ENCODE measurements at regions not wholly inside any gene's neighbourhood (a gene's known extent, or its start where the extent isn't known, plus 50 kb on each side); places are given as distances from the start of the nearest gene placed in this dataset.
"Not testable (repeated sequence)": the region's sequence is repeated elsewhere in the genome, so short reads cannot be mapped to it uniquely, and the experiment has no call there.

GRCh38 chr14:71776471-71777360 is 155.5 kb upstream of the RGS6 start:
- DNase-seq (ENCODE audit: low spot score) = no peak

- no peak for DNase-seq (ENCODE audit: low spot score)
These were observed 152.2 kb upstream of the RGS6 start for GRCh38 chr14:71780075-71780474.

DNA sequence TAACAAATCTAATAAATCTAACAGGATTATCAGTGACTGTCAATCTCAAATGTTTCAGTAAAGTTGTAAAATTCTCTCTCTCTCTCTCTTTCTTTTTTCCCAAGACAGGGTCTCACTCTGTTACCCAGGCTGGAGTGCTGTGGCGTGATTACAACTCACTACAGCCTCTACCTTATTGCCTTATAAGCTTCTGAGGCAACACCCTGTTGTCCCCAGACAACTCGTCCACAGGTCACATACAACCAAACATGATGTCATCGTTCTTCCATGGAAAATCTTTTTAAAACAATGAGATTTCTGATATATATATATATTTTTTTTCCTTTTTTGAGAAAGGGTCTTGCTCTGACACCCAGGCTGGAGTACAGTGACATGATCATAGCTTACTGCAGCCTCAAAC is 151.4 kb upstream of the RGS6 start:
- no peak for DNase-seq (ENCODE audit: low spot score)

- DNase-seq (ENCODE audit: low spot score) = no peak
These were observed 149.1 kb upstream of the RGS6 start for GRCh38 chr14:71783088-71783487.

- no peak for DNase-seq (ENCODE audit: low spot score)
These were observed 148.4 kb upstream of the RGS6 start for GRCh38 chr14:71783786-71784185.

- no peak for DNase-seq (ENCODE audit: low spot score)
These were observed 143.2 kb upstream of the RGS6 start for GRCh38 chr14:71789005-71789404.

DNA sequence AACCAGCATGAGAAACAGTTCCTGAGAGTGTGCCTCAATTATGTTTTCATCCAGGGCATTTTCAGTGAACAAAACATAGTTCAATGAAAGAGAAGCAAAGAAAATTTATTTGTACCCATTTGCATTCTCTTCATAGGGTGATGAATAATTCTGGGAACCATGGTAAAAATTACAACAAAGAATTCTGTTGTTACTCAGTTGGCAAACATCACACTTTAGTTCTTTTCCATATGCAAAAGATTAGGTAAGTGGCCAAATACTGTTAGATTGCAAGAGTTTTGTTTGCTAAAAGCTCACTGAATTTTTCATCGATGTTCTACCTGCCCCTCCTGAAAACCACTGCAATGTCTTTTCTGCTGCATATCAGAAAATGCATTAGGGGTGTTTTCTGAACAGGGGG is 132.4 kb upstream of the RGS6 start:
- no peak for DNase-seq (ENCODE audit: low spot score)

GRCh38 chr14:71800878-71801277 is 131.4 kb upstream of the RGS6 start:
- DNase-seq (ENCODE audit: low spot score) = no peak

GRCh38 chr14:71803539-71804260 is 128.5 kb upstream of the RGS6 start:
- DNase-seq (ENCODE audit: low spot score) = peak; percentile 81

GRCh38 chr14:71804992-71805391 is 127.2 kb upstream of the RGS6 start:
- DNase-seq (ENCODE audit: low spot score) = no peak

DNA sequence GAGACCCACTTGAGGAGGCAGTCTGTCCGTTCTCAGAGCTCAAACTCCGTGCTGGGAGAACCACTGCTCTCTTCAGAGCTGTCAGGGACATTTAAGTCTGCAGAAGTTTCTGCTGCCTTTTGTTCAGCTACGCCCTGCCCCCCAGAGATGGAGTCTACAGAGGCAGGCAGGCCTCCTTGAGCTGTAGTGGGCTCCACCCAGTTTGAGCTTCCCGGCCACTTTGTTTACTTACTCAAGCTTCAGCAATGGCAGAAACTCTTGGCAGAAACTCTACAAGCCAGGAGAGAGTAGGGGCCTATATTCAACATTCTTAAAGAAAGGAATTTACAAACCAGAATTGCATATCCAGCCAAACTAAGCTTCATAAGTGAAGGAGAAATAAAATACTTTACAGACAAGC is 125.2 kb upstream of the RGS6 start:
- DNase-seq (ENCODE audit: low spot score) = not testable (repeated sequence)

DNA sequence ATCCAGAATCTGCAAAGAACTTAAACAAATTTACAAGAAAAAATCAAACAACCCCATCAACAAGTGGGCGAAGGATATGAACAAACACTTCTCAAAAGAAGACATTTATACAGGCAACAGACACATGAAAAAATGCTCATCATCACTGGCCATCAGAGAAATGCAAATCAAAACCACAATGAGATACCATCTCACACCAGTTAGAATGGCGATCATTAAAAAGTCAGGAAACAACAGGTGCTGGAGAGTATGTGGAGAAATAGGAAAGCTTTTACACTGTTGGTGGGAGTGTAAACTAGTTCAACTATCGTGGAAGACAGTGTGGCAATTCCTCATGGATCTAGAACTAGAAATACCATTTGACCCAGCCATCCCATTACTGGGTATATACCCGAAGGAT is 121.4 kb upstream of the RGS6 start:
- DNase-seq (ENCODE audit: low spot score) = not testable (repeated sequence)

- DNase-seq (ENCODE audit: low spot score) = no peak
These were observed 119.5 kb upstream of the RGS6 start for GRCh38 chr14:71812693-71813092.

DNA sequence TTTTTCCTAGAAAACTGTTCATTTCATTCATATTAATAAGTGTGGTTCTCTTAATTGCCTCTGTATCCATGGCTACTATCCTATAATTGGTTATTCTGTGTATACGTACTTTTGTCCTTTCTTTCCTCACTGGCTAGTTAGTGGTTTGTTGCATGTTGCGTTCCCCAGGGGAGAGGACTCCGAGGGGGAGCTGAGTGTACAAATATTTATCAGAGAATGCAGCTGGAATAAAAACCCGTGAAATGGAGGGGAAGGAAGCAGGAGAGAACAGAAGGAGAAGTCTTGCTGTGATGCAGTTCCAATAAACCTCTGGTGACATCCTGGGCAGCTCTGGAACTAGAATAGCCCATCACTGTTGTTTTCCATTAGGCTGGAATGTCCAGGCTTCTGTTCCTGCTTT is 117.1 kb upstream of the RGS6 start:
- no peak for DNase-seq (ENCODE audit: low spot score)

- no peak for DNase-seq (ENCODE audit: low spot score)
These were observed 107.4 kb upstream of the RGS6 start for GRCh38 chr14:71824816-71825215.

GRCh38 chr14:71833476-71833875 is 98.8 kb upstream of the RGS6 start:
- DNase-seq (ENCODE audit: low spot score) = no peak

DNA sequence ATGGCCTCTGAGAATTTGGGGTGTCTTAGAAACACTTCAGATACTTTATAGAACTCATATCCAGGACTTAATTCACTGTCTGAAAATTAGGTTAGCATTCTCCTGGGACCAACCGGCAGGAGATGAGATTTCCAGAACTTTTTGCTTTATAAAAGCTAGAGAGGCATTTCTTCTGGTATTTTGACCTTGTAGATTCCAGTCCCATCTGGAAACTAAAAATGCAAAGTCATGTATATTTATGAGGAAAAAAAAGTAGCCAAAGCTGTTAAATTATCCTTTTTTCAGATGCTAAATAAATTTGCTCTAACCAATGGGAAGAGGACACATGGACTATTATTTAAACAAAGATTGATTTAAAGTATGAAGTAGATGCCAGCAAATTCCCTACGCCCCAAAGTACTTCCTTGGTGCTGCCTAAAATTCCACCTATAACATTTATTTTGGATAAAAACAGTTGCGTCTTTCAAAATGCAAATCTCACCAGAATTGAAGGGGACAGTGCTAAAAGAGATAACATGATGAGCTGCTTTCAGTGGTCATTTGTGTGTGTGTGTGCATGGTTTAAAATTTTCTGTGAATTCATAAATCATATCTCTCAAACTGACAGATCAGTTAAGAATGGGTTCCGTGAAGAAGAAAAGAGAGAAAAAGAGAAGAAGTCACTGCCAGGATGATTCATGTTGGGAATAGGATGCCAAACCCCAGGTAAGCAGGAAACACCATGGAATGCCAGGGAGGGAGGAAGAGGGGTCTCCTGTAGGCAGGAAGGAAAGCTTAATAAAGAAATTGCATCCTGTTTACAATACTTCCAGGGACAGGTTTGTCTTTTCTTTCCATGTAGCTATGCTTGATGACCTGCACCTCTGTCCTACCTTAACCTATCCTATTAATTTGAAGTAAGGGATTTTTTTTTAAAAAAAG is 97.7 kb upstream of the RGS6 start:
- no peak for DNase-seq (ENCODE audit: low spot score)

DNA sequence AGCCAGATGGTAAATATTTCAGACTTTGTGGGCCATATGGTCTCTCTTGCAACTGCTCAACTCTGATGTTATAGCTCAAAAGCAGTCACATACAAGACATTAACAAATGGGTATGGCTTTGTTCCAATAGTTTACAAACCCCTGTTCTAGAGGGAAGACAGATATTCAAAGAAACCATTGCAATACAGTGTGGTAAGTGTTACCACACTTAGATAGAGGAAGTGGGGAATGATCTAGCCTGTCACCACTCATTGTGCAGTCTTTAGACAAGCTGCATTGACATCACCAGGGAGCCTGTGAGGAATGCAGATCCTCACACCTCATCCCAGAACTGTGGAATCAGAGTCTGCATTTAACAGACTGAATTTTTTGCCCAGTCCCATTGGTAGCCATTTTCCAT is 80.0 kb upstream of the RGS6 start:
- no peak for DNase-seq (ENCODE audit: low spot score)

DNA sequence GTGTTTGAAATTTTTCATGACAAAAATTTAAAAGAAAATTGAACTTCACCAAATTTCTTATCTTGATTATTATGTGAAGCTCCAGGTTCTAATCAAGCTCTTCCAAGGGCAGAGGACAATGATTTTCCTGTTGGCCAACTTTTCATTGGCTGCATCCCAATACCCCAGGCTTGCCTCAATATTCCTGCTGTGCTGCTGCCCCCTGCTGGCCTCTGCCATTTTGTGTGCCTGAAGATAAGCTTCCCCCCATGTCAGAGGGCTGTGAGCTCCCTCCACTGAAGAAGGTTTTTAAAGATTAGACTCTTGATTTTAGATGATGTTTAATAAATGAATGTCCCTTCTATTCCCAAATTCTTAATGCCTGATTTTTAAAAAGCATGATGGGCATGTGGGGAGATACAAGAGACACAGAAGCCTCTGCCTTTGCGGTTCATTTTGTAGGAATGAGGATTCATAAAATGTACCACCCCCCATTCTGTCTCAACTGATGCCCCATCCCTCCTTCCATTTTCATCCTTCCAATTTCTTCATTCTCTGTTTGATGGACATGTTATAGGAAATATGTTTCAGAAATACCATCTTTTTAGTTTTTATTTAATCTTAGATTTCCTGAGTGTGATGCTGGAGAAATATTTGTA is 76.7 kb upstream of the RGS6 start:
- peak; percentile 35 for DNase-seq (ENCODE audit: low spot score)

GRCh38 chr14:71856199-71856919 is 75.9 kb upstream of the RGS6 start:
- DNase-seq (ENCODE audit: low spot score) = no peak

- no peak for DNase-seq (ENCODE audit: low spot score)
These were observed 69.2 kb upstream of the RGS6 start for GRCh38 chr14:71863049-71863448.

All from A172 (cell line).